NB4 (cell line): ENCODE measurements at regions not wholly inside any gene's neighbourhood (a gene's known extent, or its start where the extent isn't known, plus 50 kb on each side); places are given as distances from the start of the nearest gene placed in this dataset.

ENCODE experiments used
- DNase-seq: peaks from one replicate; pipeline ENCODE4 v3.0.0; 2010; ENCODE audit warnings: low read depth
- H3K4me3 ChIP-seq: one replicate; pipeline ENCODE4 v1.5.1; 2011; ENCODE audit warnings: mild to moderate bottlenecking, low read depth, low read length, moderate library complexity
- MYC ChIP-seq: IDR thresholded peaks from 2 replicates; pipeline ENCODE4 v1.6.1; 2011; ENCODE audit warnings: low read depth, low read length
- POLR2A ChIP-seq: IDR thresholded peaks from 2 replicates; pipeline ENCODE4 v1.6.1; 2011; ENCODE audit warnings: mild to moderate bottlenecking; ENCODE audit not compliant: insufficient read length; ENCODE audit errors: extremely low read depth
- TF ChIP-seq, protein P1 (sequence below): IDR thresholded peaks from 2 replicates; pipeline ENCODE4 v1.6.1; 2011; ENCODE audit warnings: low read depth, low read length
- TF ChIP-seq, protein P2 (sequence below): IDR thresholded peaks from one replicate; pipeline ENCODE4 v1.5.1; 2012; ENCODE audit warnings: low read depth, low read length

DNA sequence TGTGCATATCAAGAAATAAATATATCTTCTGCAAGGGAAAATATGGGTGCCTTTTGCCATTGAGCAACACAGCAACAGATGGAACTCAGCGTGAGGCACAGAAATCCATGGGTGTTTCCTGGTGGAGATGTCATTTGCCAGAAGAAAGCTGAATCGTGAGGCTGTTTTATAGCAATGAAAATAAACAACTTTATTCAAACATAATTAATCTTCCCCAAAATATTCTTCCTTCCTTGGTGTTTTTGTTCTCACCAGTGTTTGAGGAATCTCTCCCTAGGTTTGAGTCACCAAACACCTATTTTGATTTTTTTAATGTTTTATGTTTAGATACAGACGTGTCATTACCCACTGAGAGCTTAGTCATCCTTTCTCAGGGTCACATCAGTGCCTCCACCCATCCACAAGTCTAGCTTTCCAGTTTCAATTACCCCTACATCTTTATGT, 65.8 kb upstream of the PAPPA start:
- TF ChIP-seq, protein P1, sequence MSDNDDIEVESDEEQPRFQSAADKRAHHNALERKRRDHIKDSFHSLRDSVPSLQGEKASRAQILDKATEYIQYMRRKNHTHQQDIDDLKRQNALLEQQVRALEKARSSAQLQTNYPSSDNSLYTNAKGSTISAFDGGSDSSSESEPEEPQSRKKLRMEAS, result no peak
- TF ChIP-seq MYC, result no peak
- H3K4me3 ChIP-seq, result no peak overlapping the region
- DNase-seq, result no peak

DNA sequence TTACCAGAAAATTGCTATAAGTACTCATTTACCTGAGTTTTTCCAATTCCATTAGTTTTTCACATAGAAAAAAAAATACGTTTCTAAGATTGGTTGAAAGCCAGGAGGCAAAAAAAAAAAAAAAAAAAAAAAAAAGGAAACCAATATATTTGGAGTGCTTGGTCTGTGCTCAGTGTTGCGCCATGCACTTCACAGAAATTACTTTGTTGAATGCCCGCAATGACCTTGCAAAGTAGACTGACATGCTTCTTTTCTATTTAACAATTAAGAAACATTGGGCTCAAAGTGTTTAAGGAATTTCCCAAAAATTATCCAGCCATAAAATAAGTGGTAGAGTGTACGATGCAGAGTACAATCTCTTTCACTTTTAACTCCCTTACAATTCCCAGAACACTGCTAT, 65.2 kb upstream of the PAPPA start:
- TF ChIP-seq MYC (no peak), POLR2A (no peak)
- TF ChIP-seq, protein P1, result no peak
- TF ChIP-seq, protein P2, sequence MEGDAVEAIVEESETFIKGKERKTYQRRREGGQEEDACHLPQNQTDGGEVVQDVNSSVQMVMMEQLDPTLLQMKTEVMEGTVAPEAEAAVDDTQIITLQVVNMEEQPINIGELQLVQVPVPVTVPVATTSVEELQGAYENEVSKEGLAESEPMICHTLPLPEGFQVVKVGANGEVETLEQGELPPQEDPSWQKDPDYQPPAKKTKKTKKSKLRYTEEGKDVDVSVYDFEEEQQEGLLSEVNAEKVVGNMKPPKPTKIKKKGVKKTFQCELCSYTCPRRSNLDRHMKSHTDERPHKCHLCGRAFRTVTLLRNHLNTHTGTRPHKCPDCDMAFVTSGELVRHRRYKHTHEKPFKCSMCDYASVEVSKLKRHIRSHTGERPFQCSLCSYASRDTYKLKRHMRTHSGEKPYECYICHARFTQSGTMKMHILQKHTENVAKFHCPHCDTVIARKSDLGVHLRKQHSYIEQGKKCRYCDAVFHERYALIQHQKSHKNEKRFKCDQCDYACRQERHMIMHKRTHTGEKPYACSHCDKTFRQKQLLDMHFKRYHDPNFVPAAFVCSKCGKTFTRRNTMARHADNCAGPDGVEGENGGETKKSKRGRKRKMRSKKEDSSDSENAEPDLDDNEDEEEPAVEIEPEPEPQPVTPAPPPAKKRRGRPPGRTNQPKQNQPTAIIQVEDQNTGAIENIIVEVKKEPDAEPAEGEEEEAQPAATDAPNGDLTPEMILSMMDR, result no peak
- DNase-seq, result no peak
- no peak overlapping the region for H3K4me3 ChIP-seq

DNA sequence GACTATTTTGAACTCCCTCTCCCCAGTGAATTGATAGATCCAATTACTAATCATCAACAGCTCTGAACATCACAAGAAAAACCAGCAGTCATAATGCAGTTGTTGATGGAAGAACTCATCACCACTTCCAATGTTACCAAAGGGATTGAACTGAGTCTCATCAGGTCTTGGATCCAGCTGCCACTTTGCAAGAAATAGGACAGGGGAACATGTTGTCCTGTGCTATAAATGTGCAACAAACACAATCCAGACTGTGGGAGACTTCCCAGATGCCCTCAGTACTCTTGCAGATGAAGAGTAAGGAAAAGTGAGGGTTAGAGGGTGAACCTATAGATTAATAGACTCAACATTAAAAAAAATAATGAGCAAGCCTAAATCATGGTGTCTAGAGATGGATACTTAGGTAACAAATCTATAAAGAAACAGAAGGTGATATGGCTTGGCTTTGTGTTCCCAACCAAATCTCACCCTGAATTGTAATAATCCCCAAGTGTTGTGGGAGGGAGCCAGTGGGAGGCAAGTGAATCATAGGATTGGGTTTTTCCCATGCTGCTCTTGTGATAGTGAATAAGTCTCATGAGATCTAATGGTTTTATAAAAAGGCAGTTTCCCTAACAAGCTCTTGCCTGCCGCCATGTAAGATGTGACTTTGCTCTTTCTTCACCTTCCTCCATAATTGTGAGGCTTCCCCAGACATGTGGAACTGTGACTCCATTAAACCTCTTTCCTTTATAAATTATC, 63.4 kb upstream of the PAPPA start:
- DNase-seq, result no peak
- TF ChIP-seq MYC (no peak), POLR2A (no peak)
- TF ChIP-seq, protein P1, result no peak
- TF ChIP-seq, protein P2, result no peak

DNA sequence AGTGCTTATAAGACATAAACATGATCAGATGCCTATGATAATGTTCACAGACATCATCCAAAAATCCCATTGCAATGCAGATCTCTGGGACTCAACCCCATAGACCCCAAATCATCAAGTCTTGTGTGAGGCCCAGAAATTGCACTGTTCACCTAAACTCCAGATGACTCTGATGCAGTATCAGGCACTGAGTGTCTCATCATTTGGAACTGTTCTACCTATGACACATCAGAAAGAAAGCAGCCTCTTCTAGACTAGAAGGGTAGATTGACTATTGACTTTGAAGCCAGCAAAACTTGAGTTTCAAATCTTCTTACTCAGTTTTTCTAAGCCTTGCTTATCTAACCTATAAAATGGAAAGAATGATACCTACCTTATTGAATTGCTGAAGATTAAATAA, 58.7 kb upstream of the PAPPA start:
- DNase-seq, result no peak
- TF ChIP-seq, protein P1, result no peak
- TF ChIP-seq MYC (no peak), POLR2A (no peak)
- TF ChIP-seq, protein P2, result no peak
- H3K4me3 ChIP-seq, result no peak overlapping the region

More for the DNA sequence above, 63.4 kb upstream of the PAPPA start:
- H3K4me3 ChIP-seq, result no peak overlapping the region

DNA sequence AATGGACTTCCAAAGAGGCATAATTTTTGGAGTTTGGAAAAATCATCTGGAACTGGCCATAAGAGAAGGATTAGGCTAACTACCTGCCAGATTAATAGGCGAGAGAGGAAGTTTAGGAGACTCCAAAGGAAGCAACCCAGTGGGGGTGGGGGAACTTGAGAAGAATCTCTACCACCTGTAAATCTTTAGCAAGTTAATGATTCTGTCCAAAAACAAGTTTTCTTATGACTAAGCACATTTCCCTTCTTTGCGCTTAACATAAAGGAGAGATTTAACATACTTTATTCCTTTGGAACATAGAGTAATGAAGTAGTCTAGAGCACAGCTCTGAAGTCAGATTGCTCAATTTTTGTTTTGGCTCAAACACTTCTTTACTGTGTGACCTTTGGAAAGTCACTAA, 58.2 kb upstream of the PAPPA start:
- TF ChIP-seq, protein P1, result no peak
- TF ChIP-seq POLR2A, result no peak
- TF ChIP-seq, protein P2, result no peak
- TF ChIP-seq MYC, result no peak
- no peak for DNase-seq
- no peak overlapping the region for H3K4me3 ChIP-seq

DNA sequence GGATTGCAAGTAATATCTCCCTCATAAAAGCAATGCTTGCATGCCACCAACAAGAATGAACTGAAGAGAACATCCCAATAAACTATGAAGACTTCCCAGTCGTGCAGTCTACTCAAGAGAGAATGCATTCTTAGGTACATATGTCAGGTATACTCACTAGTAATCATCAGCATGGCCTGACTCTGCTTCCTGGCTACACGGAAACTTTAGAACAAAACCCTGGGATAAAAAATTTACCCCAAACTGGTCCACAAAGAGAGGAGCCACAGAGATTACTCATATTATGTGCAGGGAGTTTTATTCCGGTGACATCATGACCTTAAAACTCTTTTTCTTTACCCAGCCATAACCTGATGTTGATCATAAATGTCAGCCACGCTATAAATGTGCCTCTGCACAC, 57.5 kb upstream of the PAPPA start:
- H3K4me3 ChIP-seq, result no peak overlapping the region
- DNase-seq, result no peak
- TF ChIP-seq, protein P1, result no peak

DNA sequence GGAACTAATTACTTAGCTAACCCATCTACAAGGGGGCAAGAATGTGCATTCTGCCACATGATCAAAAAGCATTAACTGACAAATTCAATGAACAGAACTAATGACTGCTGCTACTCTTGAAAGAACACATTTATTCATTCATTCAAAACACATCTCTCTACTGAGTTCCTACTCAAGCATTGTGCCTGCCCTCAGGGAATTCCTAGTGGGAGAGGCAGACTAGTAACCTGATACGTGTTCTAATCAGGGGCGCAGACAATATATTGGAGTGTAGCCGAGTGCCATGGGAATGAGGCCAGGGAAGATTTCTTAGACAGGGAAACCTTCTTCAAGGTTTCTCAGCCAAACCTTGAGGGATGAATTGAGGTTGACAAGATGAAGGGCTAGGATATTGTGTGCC, 56.7 kb upstream of the PAPPA start:
- TF ChIP-seq, protein P1, result no peak
- TF ChIP-seq MYC (no peak), POLR2A (no peak)
- TF ChIP-seq, protein P2, result no peak
- H3K4me3 ChIP-seq, result no peak overlapping the region
- DNase-seq, result no peak
